Muscle of arm (tissue), 1 donor: ENCODE measurements at regions not wholly inside any gene's neighbourhood (a gene's known extent, or its start where the extent isn't known, plus 50 kb on each side); places are given as distances from the start of the nearest gene placed in this dataset.

Experiments used
- DNase-seq: peaks from one replicate; pipeline ENCODE4 v3.0.0-alpha.2; 2013

- no peak for DNase-seq
Observed at GRCh38 chr22:27115410-27115809, 458.0 kb downstream of the MIAT start.

GRCh38 chr22:27115816-27116256 lies 458.4 kb downstream of the MIAT start:
- DNase-seq, result no peak

DNA sequence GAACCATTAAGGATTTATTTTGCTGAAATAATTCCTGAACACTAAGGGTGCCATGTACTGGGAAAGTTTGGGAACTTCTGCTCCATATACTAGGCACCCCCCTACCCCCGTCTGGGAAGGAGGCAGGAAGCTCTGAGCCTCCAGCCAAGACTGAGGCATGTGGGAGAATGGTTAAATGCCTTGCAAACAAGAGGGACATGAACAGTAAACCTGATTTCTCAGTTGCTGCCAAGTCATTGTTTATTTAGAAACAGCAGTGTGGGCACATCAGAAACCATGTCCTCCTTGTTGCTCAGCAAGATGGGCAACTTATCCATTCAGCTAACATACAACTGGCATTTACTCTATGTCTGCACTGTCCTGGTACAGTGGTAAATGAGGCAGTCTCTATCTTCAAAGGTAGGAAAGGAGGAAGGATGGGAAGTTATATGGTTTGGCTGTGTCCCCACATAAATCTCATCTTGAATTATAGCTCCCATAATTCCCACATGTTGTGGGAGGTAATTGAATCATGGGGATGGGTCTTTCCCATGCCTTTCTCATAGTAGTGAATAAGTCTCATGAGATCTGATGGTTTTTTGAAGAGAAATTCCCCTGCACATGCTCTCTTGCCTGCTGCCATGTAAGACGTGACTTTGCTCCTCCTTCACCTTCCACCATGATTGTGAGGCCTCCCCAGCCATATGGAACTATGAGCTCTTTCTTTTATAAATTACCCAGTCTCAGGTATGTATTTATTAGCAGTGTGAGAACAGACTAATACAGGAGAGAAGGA lies 459.1 kb downstream of the MIAT start:
- no peak for DNase-seq

- DNase-seq, result no peak
Observed at GRCh38 chr22:27120036-27120435, 462.6 kb downstream of the MIAT start.

GRCh38 chr22:27122574-27122973 lies 465.2 kb downstream of the MIAT start:
- DNase-seq, result no peak

DNA sequence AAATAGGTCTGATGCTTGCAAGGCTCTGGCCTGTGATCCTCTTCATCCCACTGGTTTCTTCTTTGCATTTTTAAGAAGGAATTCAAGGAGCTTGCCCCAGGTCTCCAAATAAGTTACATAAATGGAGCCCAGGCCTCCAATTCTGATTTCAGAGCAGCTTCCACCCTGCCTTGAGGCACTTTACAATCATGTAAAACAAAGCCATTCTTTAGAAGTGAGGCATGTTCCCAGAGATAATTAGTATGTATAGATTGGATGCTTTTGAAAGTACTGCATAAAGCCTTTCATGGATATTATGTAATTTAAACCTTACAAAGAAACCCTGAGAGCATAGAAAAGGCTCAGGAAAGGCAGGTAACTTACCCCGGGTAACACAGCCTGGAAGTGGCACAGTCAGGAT lies 466.5 kb downstream of the MIAT start:
- no peak for DNase-seq

DNA sequence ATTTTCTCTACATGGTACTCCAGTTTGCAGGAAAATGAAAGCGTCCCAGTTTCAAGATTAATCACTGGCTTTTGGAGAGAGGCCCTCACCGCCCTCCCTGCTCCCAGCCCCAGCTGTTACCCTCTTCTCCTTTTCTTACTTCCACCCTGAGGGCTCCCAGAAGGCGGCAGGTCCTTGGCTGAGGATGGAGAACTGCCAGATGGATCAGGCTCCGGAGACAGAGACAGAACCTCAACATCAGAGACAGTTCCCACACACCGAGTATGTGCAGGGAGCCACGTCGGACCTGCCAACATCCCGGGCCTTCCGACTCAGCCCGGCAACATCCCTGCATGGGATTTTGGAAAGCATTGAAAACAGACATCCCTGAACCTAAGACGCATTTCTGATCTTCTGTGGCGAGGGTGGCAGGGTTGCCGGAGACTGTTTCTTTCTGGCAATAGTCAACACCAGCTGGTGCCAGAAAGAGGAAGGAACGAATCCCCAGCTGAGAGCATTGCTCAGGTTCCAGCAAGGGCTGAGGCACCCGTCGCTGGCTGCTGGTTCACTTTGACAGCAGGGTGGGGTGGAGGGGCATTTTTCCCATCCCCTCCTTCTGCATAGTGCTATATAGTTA lies 467.1 kb downstream of the MIAT start:
- no peak for DNase-seq

- no peak for DNase-seq
Observed at GRCh38 chr22:27125539-27125938, 468.2 kb downstream of the MIAT start.

DNA sequence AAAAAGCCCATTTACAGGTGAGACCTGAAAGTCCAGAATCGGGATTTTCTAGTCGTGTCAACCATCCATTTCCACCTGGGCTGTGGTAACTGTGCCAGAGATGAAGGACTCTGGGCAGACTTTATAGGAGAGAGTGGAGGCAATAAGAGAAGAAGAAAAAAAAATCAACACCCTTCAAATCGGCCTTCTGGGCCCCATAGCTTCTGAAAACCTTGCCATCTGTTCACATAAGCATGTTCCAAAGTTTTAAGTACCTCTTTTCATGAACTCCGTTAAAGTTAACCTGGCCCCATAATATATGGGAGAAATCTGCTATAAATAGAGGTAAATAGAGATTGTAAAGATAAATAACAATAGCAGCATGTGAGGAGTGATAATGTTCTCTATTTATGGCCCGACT lies 470.5 kb downstream of the MIAT start:
- DNase-seq, result no peak

- no peak for DNase-seq
Observed at GRCh38 chr22:27128461-27129085, 471.2 kb downstream of the MIAT start.

GRCh38 chr22:27129266-27129665 lies 471.9 kb downstream of the MIAT start:
- DNase-seq, result no peak

DNA sequence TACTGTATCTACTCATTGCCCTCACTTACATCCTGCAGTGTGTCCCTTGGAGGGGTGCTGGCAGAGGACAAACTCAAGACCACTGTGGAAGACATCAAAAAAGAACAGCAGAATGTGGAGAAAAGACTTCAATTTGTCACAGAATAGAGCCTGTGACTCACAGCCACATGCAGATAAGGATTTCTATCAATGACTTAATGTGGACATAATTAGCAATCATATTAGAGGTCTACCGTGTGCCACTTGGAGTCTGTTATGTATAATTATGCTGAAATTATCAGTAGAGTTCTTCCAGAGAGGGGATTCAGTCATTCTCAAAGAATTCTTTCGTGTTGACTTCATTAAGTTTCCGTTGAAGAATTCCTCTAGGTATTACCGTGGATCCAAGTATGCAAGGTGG lies 473.5 kb downstream of the MIAT start:
- no peak for DNase-seq

GRCh38 chr22:27131346-27131745 lies 474.0 kb downstream of the MIAT start:
- no peak for DNase-seq

- DNase-seq, result no peak
Observed at GRCh38 chr22:27132400-27132799, 475.0 kb downstream of the MIAT start.

GRCh38 chr22:27133019-27133431 lies 475.6 kb downstream of the MIAT start:
- no peak for DNase-seq

GRCh38 chr22:27133681-27134314 lies 476.4 kb downstream of the MIAT start:
- DNase-seq, result no peak

GRCh38 chr22:27134315-27134701 lies 476.9 kb downstream of the MIAT start:
- DNase-seq, result no peak

DNA sequence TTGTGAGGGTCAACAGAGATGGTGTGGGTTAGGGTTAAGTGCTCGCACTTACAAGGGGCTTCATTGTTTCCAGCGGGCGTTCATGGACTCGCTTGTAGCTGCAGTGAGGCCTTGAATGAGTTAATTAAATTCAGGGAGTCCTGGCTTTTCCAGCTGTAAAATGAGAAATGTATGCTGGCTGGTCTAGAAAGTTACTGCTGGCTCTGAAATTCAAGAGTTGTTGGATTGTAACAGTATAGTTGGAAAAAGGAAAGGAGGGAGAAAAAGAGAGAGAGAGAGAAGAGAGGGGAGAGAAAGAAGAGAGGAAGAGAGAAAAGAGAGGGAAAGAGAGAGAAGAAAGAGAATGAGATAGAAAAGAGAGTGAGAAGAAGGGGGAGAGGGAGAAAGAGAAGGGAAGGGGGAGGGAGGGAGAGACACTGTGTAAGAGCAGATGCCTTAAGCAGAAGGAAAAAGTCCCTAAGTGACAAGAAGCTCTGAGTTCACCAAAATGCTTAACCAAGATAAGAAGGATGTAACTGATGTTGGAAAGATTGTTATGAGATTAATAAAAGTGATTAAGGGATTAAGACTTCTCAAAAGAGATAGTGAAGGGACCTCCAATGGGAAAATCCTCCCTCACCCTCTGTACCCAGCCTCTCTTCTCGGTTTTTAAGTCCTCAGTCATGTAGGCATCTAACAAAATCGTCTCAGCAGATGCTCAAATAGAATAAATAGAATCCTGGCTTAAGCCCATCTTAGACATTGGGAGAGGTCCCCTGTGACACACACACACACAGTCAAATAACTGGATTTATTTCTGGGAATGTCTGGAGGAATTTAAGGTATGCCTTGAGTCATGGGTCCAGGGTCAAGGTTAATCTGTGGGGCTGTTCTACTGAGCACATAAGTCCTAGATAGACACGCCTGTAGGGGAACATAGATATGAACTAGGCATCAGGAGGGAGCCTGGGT lies 477.9 kb downstream of the MIAT start:
- DNase-seq, result no peak

GRCh38 chr22:27136596-27136995 lies 479.2 kb downstream of the MIAT start:
- DNase-seq, result no peak

GRCh38 chr22:27137871-27138337 lies 480.5 kb downstream of the MIAT start:
- DNase-seq, result peak; percentile 56

GRCh38 chr22:27138471-27138870 lies 481.1 kb downstream of the MIAT start:
- DNase-seq, result no peak
